Right lobe of liver (tissue), 4 donors: ENCODE measurements at regions not wholly inside any gene's neighbourhood (a gene's known extent, or its start where the extent isn't known, plus 50 kb on each side); places are given as distances from the start of the nearest gene placed in this dataset.

Source experiments
- POLR2A ChIP-seq: fragments of 450-650 bp; IDR thresholded peaks from one replicate; pipeline ENCODE4 v1.6.1; 2017; ENCODE audit warnings: antibody characterized with exemption, mild to moderate bottlenecking
- TF ChIP-seq, protein P1 (sequence below), 4 donors: fragments of 200-600 bp in 3 of 4; fragments of 450-650 bp in 1 of 4; IDR thresholded peaks; one replicate each; pipeline versions ENCODE4 v1.5.1 to v1.8.0; 2016 to 2022; ENCODE audit warnings: antibody characterized with exemption in 4 of 4, mild to moderate bottlenecking in 2 of 4
- donor health status: DM: no; HTN: no; CAD: no.
- donor health status: DM: no; HTN: no; CAD: no.
- donor health status: DM: no; HTN: yes; CAD: no.

GRCh38 chr10:31120392-31120791 lies 88.7 kb upstream of the ZNF438 start:
- TF ChIP-seq, protein P1, sequence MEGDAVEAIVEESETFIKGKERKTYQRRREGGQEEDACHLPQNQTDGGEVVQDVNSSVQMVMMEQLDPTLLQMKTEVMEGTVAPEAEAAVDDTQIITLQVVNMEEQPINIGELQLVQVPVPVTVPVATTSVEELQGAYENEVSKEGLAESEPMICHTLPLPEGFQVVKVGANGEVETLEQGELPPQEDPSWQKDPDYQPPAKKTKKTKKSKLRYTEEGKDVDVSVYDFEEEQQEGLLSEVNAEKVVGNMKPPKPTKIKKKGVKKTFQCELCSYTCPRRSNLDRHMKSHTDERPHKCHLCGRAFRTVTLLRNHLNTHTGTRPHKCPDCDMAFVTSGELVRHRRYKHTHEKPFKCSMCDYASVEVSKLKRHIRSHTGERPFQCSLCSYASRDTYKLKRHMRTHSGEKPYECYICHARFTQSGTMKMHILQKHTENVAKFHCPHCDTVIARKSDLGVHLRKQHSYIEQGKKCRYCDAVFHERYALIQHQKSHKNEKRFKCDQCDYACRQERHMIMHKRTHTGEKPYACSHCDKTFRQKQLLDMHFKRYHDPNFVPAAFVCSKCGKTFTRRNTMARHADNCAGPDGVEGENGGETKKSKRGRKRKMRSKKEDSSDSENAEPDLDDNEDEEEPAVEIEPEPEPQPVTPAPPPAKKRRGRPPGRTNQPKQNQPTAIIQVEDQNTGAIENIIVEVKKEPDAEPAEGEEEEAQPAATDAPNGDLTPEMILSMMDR (IDR thresholded peaks at IDR 0.05) = no peak
- TF ChIP-seq POLR2A = no peak
